ENCODE measurements at regions not wholly inside any gene's neighbourhood (a gene's known extent, or its start where the extent isn't known, plus 50 kb on each side); places are given as distances from the start of the nearest gene placed in this dataset.

GRCh38 chr9:118569148-118569547, 800.1 kb downstream of the BRINP1 start:
- intact Hi-C loops (cut with micrococcal nuclease; ENCODE audit: unreplicated experiment) (no loop called here), in situ Hi-C loops (cut with MboI) (no loop called here)
- FAIRE-seq (no peak), ATAC-seq (no peak), DNase-seq (ENCODE audit: low read depth, low spot score) (no peak)
- no peaks in the 10 kb centered on the region for H4K20me1 ChIP-seq (ENCODE audit: control insufficient read depth, insufficient read depth)
- H3K4me2 ChIP-seq (ENCODE audit: control insufficient read depth, insufficient read depth), result no peak overlapping the region
- WGBS (ENCODE audit: insufficient coverage, insufficient replicate concordance, low lambda C conversion rate, missing lambda C conversion rate), result 50% methylated on average over 3 of the region's 3 CpGs
- BruUV-seq (replicated peaks), result no TSS peak
- H3K36me3 ChIP-seq (ENCODE audit: control insufficient read depth in 2 of 2, insufficient read depth in 2 of 2, low read length in 1 of 2), result no peaks in the 10 kb centered on the region
- H3K9ac ChIP-seq (ENCODE audit: control insufficient read depth, insufficient read depth, low read length), result no peak overlapping the region
- H3K27me3 ChIP-seq (replicated peaks in 1 of 2; ENCODE audit: control insufficient read depth in 2 of 2, insufficient read depth in 2 of 2, low read length in 1 of 2), result no peaks in the 10 kb centered on the region
- ChIA-PET CTCF (no interaction called here), POLR2A (interaction anchor here (0.6 kb wide), 1 partner anchor 47 kb away, joined by 5 read pairs; no protein-coding TSS in a partner anchor), SMC1A (ENCODE audit: uncharacterized antibody, unreplicated experiment) (interaction anchor here (2.1 kb wide), 1 partner anchor 39 kb away, joined by 5 read pairs; no protein-coding TSS in a partner anchor), RAD21 (ENCODE audit: unreplicated experiment) (no interaction called here)
- no peak overlapping the region for H3K4me3 ChIP-seq
- no peak overlapping the region for H3K27ac ChIP-seq (ENCODE audit: control insufficient read depth, insufficient read depth)
- H2AFZ ChIP-seq (ENCODE audit: control insufficient read depth, low read depth, low read length), result no peak overlapping the region
- no peaks in the 10 kb centered on the region for H3K79me2 ChIP-seq (ENCODE audit: control insufficient read depth, insufficient read depth, low read length)
- H3K4me1 ChIP-seq (ENCODE audit: control insufficient read depth, insufficient read depth, low read length), result no peaks in the 10 kb centered on the region
- no peaks in the 10 kb centered on the region for H3K9me3 ChIP-seq (replicated peaks; ENCODE audit: control insufficient read depth, insufficient read depth, low read length)
- no peak for TF ChIP-seq BACH1 (IDR thresholded peaks at IDR 0.05; ENCODE audit: borderline replicate concordance)

- ChIA-PET POLR2A (no interaction called here), CTCF (no interaction called here), RAD21 (ENCODE audit: unreplicated experiment) (no interaction called here), SMC1A (ENCODE audit: uncharacterized antibody, unreplicated experiment) (interaction anchor here (2.1 kb wide), 1 partner anchor 40 kb away, joined by 5 read pairs; no protein-coding TSS in a partner anchor)
- WGBS (ENCODE audit: insufficient coverage, insufficient replicate concordance, low lambda C conversion rate, missing lambda C conversion rate), result 2% methylated on average over 3 of the region's 3 CpGs
- ATAC-seq, result no peak
- Histone ChIP-seq H3K9ac (ENCODE audit: control insufficient read depth, insufficient read depth, low read length) (no peak overlapping the region), H2AFZ (ENCODE audit: control insufficient read depth, low read depth, low read length) (no peak overlapping the region), H3K4me1 (ENCODE audit: control insufficient read depth, insufficient read depth, low read length) (no peaks in the 10 kb centered on the region), H3K36me3 (ENCODE audit: control insufficient read depth in 2 of 2, insufficient read depth in 2 of 2, low read length in 1 of 2) (no peaks in the 10 kb centered on the region), H4K20me1 (ENCODE audit: control insufficient read depth, insufficient read depth) (no peaks in the 10 kb centered on the region), H3K27me3 (replicated peaks in 1 of 2; ENCODE audit: control insufficient read depth in 2 of 2, insufficient read depth in 2 of 2, low read length in 1 of 2) (no peaks in the 10 kb centered on the region), H3K4me2 (ENCODE audit: control insufficient read depth, insufficient read depth) (no peak overlapping the region), H3K4me3 (no peak overlapping the region), H3K27ac (ENCODE audit: control insufficient read depth, insufficient read depth) (no peak overlapping the region), H3K79me2 (ENCODE audit: control insufficient read depth, insufficient read depth, low read length) (no peaks in the 10 kb centered on the region), H3K9me3 (replicated peaks; ENCODE audit: control insufficient read depth, insufficient read depth, low read length) (no peaks in the 10 kb centered on the region)
- DNase-seq (ENCODE audit: low read depth, low spot score), result no peak
- in situ Hi-C loops (cut with MboI), result no loop called here
- FAIRE-seq, result no peak
- intact Hi-C loops (cut with micrococcal nuclease; ENCODE audit: unreplicated experiment), result no loop called here
- no peak for TF ChIP-seq BRCA1 (IDR thresholded peaks at IDR 0.05; ENCODE audit: low read depth, low read length)
- no peak for TF ChIP-seq POU2F2 (IDR thresholded peaks at IDR 0.05; ENCODE audit: borderline replicate concordance, low read depth, low read length)
- no peak for TF ChIP-seq YY1 (IDR thresholded peaks at IDR 0.05; ENCODE audit: low read depth, low read length)
- no peak for TF ChIP-seq NFYA (IDR thresholded peaks at IDR 0.05; ENCODE audit: borderline replicate concordance, low read depth, low read length)
- TF ChIP-seq, protein P1, sequence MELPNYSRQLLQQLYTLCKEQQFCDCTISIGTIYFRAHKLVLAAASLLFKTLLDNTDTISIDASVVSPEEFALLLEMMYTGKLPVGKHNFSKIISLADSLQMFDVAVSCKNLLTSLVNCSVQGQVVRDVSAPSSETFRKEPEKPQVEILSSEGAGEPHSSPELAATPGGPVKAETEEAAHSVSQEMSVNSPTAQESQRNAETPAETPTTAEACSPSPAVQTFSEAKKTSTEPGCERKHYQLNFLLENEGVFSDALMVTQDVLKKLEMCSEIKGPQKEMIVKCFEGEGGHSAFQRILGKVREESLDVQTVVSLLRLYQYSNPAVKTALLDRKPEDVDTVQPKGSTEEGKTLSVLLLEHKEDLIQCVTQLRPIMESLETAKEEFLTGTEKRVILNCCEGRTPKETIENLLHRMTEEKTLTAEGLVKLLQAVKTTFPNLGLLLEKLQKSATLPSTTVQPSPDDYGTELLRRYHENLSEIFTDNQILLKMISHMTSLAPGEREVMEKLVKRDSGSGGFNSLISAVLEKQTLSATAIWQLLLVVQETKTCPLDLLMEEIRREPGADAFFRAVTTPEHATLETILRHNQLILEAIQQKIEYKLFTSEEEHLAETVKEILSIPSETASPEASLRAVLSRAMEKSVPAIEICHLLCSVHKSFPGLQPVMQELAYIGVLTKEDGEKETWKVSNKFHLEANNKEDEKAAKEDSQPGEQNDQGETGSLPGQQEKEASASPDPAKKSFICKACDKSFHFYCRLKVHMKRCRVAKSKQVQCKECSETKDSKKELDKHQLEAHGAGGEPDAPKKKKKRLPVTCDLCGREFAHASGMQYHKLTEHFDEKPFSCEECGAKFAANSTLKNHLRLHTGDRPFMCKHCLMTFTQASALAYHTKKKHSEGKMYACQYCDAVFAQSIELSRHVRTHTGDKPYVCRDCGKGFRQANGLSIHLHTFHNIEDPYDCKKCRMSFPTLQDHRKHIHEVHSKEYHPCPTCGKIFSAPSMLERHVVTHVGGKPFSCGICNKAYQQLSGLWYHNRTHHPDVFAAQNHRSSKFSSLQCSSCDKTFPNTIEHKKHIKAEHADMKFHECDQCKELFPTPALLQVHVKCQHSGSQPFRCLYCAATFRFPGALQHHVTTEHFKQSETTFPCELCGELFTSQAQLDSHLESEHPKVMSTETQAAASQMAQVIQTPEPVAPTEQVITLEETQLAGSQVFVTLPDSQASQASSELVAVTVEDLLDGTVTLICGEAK (IDR thresholded peaks at IDR 0.05; ENCODE audit: borderline replicate concordance), result no peak
- BruUV-seq (replicated peaks), result no TSS peak
Measured at GRCh38 chr9:118570066-118570465, 799.2 kb downstream of the BRINP1 start.

Data from GM12878 (cell line).